NT2/D1 (cell line): ENCODE measurements at regions not wholly inside any gene's neighbourhood (a gene's known extent, or its start where the extent isn't known, plus 50 kb on each side); places are given as distances from the start of the nearest gene placed in this dataset.
"Not testable (repeated sequence)": the region's sequence is repeated elsewhere in the genome, so short reads cannot be mapped to it uniquely, and the experiment has no call there.

Experiments used
- DNase-seq: peaks from one replicate; pipeline ENCODE4 v3.0.0-alpha.2; 2011; ENCODE audit warnings: low read depth, low spot score
- H3K27me3 ChIP-seq: 2 replicates; pipeline ENCODE4 v1.6.0; 2011; ENCODE audit warnings: mild to moderate bottlenecking; ENCODE audit not compliant: insufficient read length, insufficient read depth
- H3K36me3 ChIP-seq: 2 replicates; pipeline ENCODE4 v1.6.1; 2011; ENCODE audit warnings: mild to moderate bottlenecking, low read length, mixed read lengths; ENCODE audit not compliant: insufficient read depth, insufficient read length
- H3K4me1 ChIP-seq: 2 replicates; pipeline ENCODE4 v1.5.1; 2011; ENCODE audit not compliant: insufficient read depth, insufficient read length
- H3K4me3 ChIP-seq: 2 replicates; pipeline ENCODE4 v1.5.1; 2011; ENCODE audit warnings: low read depth; ENCODE audit not compliant: insufficient read length
- H3K9ac ChIP-seq: 2 replicates; pipeline ENCODE4 v1.6.0; 2011; ENCODE audit warnings: low read depth; ENCODE audit not compliant: insufficient read length
- H3K9me3 ChIP-seq: 2 replicates; pipeline ENCODE4 v1.5.1; 2011; ENCODE audit warnings: mild to moderate bottlenecking, low read length; ENCODE audit not compliant: insufficient read depth

GRCh38 chr9:65566018-65566417 lies 109.7 kb upstream of the ZNG1E start:
- DNase-seq, H3K27me3 ChIP-seq, H3K9me3 ChIP-seq: not testable (repeated sequence)

GRCh38 chr9:65519018-65519417 lies 156.7 kb upstream of the ZNG1E start:
- not testable (repeated sequence) for H3K36me3 ChIP-seq, H3K9me3 ChIP-seq, H3K9ac ChIP-seq, H3K4me1 ChIP-seq, H3K27me3 ChIP-seq, DNase-seq, H3K4me3 ChIP-seq

More at GRCh38 chr9:65566018-65566417, 109.7 kb upstream of the ZNG1E start:
- not testable (repeated sequence) for H3K4me1 ChIP-seq, H3K9ac ChIP-seq, H3K4me3 ChIP-seq, H3K36me3 ChIP-seq

GRCh38 chr9:65514465-65514864 lies 161.3 kb upstream of the ZNG1E start:
- H3K27me3 ChIP-seq, H3K4me3 ChIP-seq, H3K4me1 ChIP-seq, H3K9ac ChIP-seq, H3K36me3 ChIP-seq, H3K9me3 ChIP-seq, DNase-seq: not testable (repeated sequence)

GRCh38 chr9:65507897-65508296 lies 167.8 kb upstream of the ZNG1E start:
- not testable (repeated sequence) for H3K9ac ChIP-seq, H3K36me3 ChIP-seq, H3K4me1 ChIP-seq, H3K4me3 ChIP-seq, DNase-seq, H3K27me3 ChIP-seq, H3K9me3 ChIP-seq

GRCh38 chr9:65504686-65505085 lies 171.0 kb upstream of the ZNG1E start:
- H3K9me3 ChIP-seq, H3K36me3 ChIP-seq, H3K4me1 ChIP-seq, H3K9ac ChIP-seq, DNase-seq, H3K27me3 ChIP-seq, H3K4me3 ChIP-seq: not testable (repeated sequence)

GRCh38 chr9:65503696-65504095 lies 172.0 kb upstream of the ZNG1E start:
- H3K36me3 ChIP-seq, DNase-seq, H3K4me1 ChIP-seq, H3K27me3 ChIP-seq, H3K4me3 ChIP-seq, H3K9ac ChIP-seq, H3K9me3 ChIP-seq: not testable (repeated sequence)

- not testable (repeated sequence) for H3K36me3 ChIP-seq, H3K27me3 ChIP-seq, H3K9ac ChIP-seq, DNase-seq, H3K9me3 ChIP-seq, H3K4me3 ChIP-seq, H3K4me1 ChIP-seq
Observed at GRCh38 chr9:65482890-65483289, 192.8 kb upstream of the ZNG1E start.

- H3K9ac ChIP-seq, H3K4me3 ChIP-seq, H3K27me3 ChIP-seq, H3K36me3 ChIP-seq, DNase-seq, H3K9me3 ChIP-seq, H3K4me1 ChIP-seq: not testable (repeated sequence)
Observed at GRCh38 chr9:65481291-65481690, 194.4 kb upstream of the ZNG1E start.

- not testable (repeated sequence) for H3K36me3 ChIP-seq, H3K9me3 ChIP-seq, H3K9ac ChIP-seq, H3K4me3 ChIP-seq, H3K27me3 ChIP-seq, H3K4me1 ChIP-seq, DNase-seq
Observed at GRCh38 chr9:65474891-65475290, 189.9 kb upstream of the FOXD4L5 start.

- H3K27me3 ChIP-seq, H3K4me3 ChIP-seq, H3K36me3 ChIP-seq, H3K9me3 ChIP-seq, H3K9ac ChIP-seq, DNase-seq, H3K4me1 ChIP-seq: not testable (repeated sequence)
Observed at GRCh38 chr9:65473059-65473822, 188.2 kb upstream of the FOXD4L5 start.

- not testable (repeated sequence) for H3K27me3 ChIP-seq, H3K4me3 ChIP-seq, H3K9me3 ChIP-seq, H3K4me1 ChIP-seq, H3K9ac ChIP-seq, H3K36me3 ChIP-seq, DNase-seq
Observed at GRCh38 chr9:65471106-65471505, 186.1 kb upstream of the FOXD4L5 start.

- not testable (repeated sequence) for H3K4me3 ChIP-seq, H3K4me1 ChIP-seq, DNase-seq, H3K9me3 ChIP-seq, H3K9ac ChIP-seq, H3K27me3 ChIP-seq, H3K36me3 ChIP-seq
Observed at GRCh38 chr9:65466911-65467734, 182.1 kb upstream of the FOXD4L5 start.
